PC-9 (cell line): ENCODE measurements at regions not wholly inside any gene's neighbourhood (a gene's known extent, or its start where the extent isn't known, plus 50 kb on each side); places are given as distances from the start of the nearest gene placed in this dataset.

ENCODE experiments used
- CTCF ChIP-seq: fragments of 200-600 bp; sonication (generic); conservative IDR thresholded peaks from 2 replicates; pipeline ENCODE4 v1.6.1; 2017; ENCODE audit warnings: mixed run types, antibody characterized with exemption, mild to moderate bottlenecking, moderate library complexity
- EZH2 ChIP-seq: fragments of 200-600 bp; sonication (generic); IDR thresholded peaks from 2 replicates; pipeline ENCODE4 v1.8.0; 2017; ENCODE audit warnings: antibody characterized with exemption, low read depth

- TF ChIP-seq CTCF = peak; percentile 92
- no peak for TF ChIP-seq EZH2
Measured at GRCh38 chr1:43073490-43074230, 98.4 kb downstream of the EBNA1BP2 start.
